ENCODE measurements at regions not wholly inside any gene's neighbourhood (a gene's known extent, or its start where the extent isn't known, plus 50 kb on each side); places are given as distances from the start of the nearest gene placed in this dataset.

DNA sequence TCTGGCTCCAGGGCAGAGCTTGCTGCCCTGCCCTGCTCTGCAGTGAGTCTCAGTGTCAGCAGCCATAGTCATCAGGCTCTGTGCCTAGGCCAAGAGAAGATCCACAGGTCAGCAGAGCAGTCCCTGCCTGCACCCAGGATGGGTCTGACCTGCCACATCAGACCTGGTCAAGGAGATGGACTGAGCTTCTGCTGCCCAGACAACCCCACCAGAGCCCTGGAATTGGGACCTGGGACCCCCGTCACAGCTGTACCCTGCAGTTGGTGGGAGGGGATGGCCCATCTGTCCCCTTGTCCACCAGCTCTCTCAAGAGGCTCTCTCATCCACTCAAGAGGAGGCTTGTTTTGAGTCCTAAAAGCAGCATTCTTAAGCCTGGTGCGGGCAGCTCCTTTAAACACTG lies 142.6 kb downstream of the TFCP2L1 start:
- no peaks in the 10 kb centered on the region for H3K27me3 ChIP-seq (ENCODE audit: insufficient read depth, low read depth)
- H3K4me2 ChIP-seq, result no peak overlapping the region
- TF ChIP-seq, protein P1, sequence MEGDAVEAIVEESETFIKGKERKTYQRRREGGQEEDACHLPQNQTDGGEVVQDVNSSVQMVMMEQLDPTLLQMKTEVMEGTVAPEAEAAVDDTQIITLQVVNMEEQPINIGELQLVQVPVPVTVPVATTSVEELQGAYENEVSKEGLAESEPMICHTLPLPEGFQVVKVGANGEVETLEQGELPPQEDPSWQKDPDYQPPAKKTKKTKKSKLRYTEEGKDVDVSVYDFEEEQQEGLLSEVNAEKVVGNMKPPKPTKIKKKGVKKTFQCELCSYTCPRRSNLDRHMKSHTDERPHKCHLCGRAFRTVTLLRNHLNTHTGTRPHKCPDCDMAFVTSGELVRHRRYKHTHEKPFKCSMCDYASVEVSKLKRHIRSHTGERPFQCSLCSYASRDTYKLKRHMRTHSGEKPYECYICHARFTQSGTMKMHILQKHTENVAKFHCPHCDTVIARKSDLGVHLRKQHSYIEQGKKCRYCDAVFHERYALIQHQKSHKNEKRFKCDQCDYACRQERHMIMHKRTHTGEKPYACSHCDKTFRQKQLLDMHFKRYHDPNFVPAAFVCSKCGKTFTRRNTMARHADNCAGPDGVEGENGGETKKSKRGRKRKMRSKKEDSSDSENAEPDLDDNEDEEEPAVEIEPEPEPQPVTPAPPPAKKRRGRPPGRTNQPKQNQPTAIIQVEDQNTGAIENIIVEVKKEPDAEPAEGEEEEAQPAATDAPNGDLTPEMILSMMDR (conservative IDR thresholded peaks at IDR 0.05; ENCODE audit: low read depth, low read length), result no peak
- no peaks in the 10 kb centered on the region for H3K36me3 ChIP-seq (ENCODE audit: insufficient read depth)
- no peak overlapping the region for H3K9ac ChIP-seq
- H3K79me2 ChIP-seq (ENCODE audit: insufficient read depth, low read depth), result no peaks in the 10 kb centered on the region
- no peaks in the 10 kb centered on the region for H3K4me1 ChIP-seq (ENCODE audit: low read depth, poor library complexity, severe bottlenecking)
- H3K4me3 ChIP-seq (IDR thresholded peaks at IDR 0.05; ENCODE audit: insufficient read depth, low read depth, low read length), result no peak overlapping the region
- H3K27ac ChIP-seq, result no peak overlapping the region
- H4K20me1 ChIP-seq (ENCODE audit: insufficient read depth), result no peaks in the 10 kb centered on the region
- H2AFZ ChIP-seq (ENCODE audit: low read depth), result no peak overlapping the region

- H3K4me3 ChIP-seq (IDR thresholded peaks at IDR 0.05; ENCODE audit: insufficient read depth, low read depth, low read length), result no peak overlapping the region
- no peaks in the 10 kb centered on the region for H3K27me3 ChIP-seq (ENCODE audit: insufficient read depth, low read depth)
- H3K79me2 ChIP-seq (ENCODE audit: insufficient read depth, low read depth), result no peaks in the 10 kb centered on the region
- H3K36me3 ChIP-seq (ENCODE audit: insufficient read depth), result no peaks in the 10 kb centered on the region
- H3K9ac ChIP-seq, result no peak overlapping the region
- TF ChIP-seq, protein P1 (conservative IDR thresholded peaks at IDR 0.05; ENCODE audit: low read depth, low read length), result no peak
- H2AFZ ChIP-seq (ENCODE audit: low read depth), result no peak overlapping the region
- no peak overlapping the region for H3K27ac ChIP-seq
- no peak overlapping the region for H3K4me2 ChIP-seq
- H3K4me1 ChIP-seq (ENCODE audit: low read depth, poor library complexity, severe bottlenecking), result no peaks in the 10 kb centered on the region
- H4K20me1 ChIP-seq (ENCODE audit: insufficient read depth), result no peaks in the 10 kb centered on the region
These were observed 140.9 kb downstream of the TFCP2L1 start for GRCh38 chr2:121144111-121144510.

DNA sequence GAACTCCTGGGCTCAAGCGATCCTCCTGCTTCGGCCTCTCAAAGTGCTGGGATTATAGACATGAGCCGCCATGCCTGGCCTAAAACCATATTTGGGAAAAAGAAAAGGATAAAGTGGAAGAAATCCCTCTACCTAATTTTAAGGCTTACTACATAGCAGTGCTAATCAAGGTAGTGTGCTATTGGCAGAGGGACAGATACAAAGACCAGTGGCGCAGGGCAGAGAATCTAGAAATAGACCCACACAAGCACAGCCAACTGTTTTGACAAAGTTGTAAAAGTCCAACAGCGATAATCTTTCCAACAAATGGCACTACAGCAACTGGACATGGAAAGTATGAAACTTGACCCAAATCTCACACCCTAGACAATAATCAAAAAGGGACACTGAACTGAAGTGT lies 138.4 kb downstream of the TFCP2L1 start:
- Histone ChIP-seq H3K4me2 (no peak overlapping the region), H3K4me3 (IDR thresholded peaks at IDR 0.05; ENCODE audit: insufficient read depth, low read depth, low read length) (no peak overlapping the region), H3K79me2 (ENCODE audit: insufficient read depth, low read depth) (no peaks in the 10 kb centered on the region), H3K4me1 (ENCODE audit: low read depth, poor library complexity, severe bottlenecking) (no peaks in the 10 kb centered on the region), H3K9ac (no peak overlapping the region), H3K27me3 (ENCODE audit: insufficient read depth, low read depth) (no peaks in the 10 kb centered on the region), H3K36me3 (ENCODE audit: insufficient read depth) (no peaks in the 10 kb centered on the region), H3K27ac (no peak overlapping the region), H4K20me1 (ENCODE audit: insufficient read depth) (no peaks in the 10 kb centered on the region), H2AFZ (ENCODE audit: low read depth) (no peak overlapping the region)
- TF ChIP-seq, protein P1 (conservative IDR thresholded peaks at IDR 0.05; ENCODE audit: low read depth, low read length), result no peak

- Histone ChIP-seq H4K20me1 (ENCODE audit: insufficient read depth) (no peaks in the 10 kb centered on the region), H3K4me2 (no peak overlapping the region), H3K27me3 (ENCODE audit: insufficient read depth, low read depth) (no peaks in the 10 kb centered on the region), H3K4me1 (ENCODE audit: low read depth, poor library complexity, severe bottlenecking) (no peaks in the 10 kb centered on the region), H3K79me2 (ENCODE audit: insufficient read depth, low read depth) (no peaks in the 10 kb centered on the region), H2AFZ (ENCODE audit: low read depth) (no peak overlapping the region), H3K9ac (no peak overlapping the region), H3K27ac (no peak overlapping the region), H3K36me3 (ENCODE audit: insufficient read depth) (no peaks in the 10 kb centered on the region), H3K4me3 (IDR thresholded peaks at IDR 0.05; ENCODE audit: insufficient read depth, low read depth, low read length) (no peak overlapping the region)
- TF ChIP-seq, protein P1 (conservative IDR thresholded peaks at IDR 0.05; ENCODE audit: low read depth, low read length), result no peak
These were observed 137.2 kb downstream of the TFCP2L1 start for GRCh38 chr2:121147766-121148165.

All from KMS-11 (cell line).